ENCODE measurements at regions not wholly inside any gene's neighbourhood (a gene's known extent, or its start where the extent isn't known, plus 50 kb on each side); places are given as distances from the start of the nearest gene placed in this dataset.

DNA sequence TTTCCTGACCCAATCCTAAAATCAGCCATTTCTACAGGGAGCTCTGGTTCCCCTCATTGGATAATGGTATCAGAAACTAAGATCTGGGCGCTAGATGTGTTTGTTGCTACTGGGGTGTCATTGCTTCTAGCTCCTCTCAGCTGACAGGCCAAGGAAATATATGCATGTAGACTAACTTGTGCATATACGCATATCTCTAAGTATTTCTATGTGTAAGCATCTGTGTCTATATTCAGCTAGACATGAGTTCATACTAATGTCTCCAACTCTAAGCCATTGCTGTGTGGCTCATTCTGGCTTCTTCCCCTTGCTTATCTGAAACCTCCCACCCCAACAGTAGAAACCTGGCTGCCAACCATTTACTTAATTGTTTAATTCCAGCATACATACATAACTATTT lies 130.3 kb upstream of the MAGI3 start:
- Histone ChIP-seq H3K27ac (ENCODE audit: insufficient read depth, low read length) (no peak overlapping the region), H3K79me2 (ENCODE audit: control insufficient read depth, insufficient read depth, low read length) (no peaks in the 10 kb centered on the region), H3K9ac (ENCODE audit: insufficient read depth, low read length) (no peak overlapping the region), H3K4me3 (replicated peaks in 1 of 4; ENCODE audit: control extremely low read depth in 1 of 4, insufficient read depth in 1 of 4, low read depth in 3 of 4, low read length in 4 of 4) (no peak overlapping the region), H3K36me3 (ENCODE audit: control insufficient read depth, insufficient read depth, low read length) (no peaks in the 10 kb centered on the region), H2AFZ (ENCODE audit: low read length) (no peak overlapping the region), H3K4me2 (ENCODE audit: extremely low read depth, insufficient read depth, low read length) (no peak overlapping the region), H3K4me1 (ENCODE audit: control insufficient read depth, extremely low read depth, insufficient read depth, low read length) (no peaks in the 10 kb centered on the region), H4K20me1 (ENCODE audit: control insufficient read depth, extremely low read depth, insufficient read depth, low read length) (no peaks in the 10 kb centered on the region), H3K27me3 (ENCODE audit: control insufficient read depth, insufficient read depth, low read length) (no peaks in the 10 kb centered on the region), H3K9me3 (ENCODE audit: control insufficient read depth, insufficient read depth, low read depth, low read length) (no peaks in the 10 kb centered on the region)
- no peak for DNase-seq (ENCODE audit: low read depth in 2 of 2)
- no peak for TF ChIP-seq EZH2 (IDR thresholded peaks at IDR 0.05; ENCODE audit: low read length, missing control alignments)
- TF ChIP-seq, protein P1, sequence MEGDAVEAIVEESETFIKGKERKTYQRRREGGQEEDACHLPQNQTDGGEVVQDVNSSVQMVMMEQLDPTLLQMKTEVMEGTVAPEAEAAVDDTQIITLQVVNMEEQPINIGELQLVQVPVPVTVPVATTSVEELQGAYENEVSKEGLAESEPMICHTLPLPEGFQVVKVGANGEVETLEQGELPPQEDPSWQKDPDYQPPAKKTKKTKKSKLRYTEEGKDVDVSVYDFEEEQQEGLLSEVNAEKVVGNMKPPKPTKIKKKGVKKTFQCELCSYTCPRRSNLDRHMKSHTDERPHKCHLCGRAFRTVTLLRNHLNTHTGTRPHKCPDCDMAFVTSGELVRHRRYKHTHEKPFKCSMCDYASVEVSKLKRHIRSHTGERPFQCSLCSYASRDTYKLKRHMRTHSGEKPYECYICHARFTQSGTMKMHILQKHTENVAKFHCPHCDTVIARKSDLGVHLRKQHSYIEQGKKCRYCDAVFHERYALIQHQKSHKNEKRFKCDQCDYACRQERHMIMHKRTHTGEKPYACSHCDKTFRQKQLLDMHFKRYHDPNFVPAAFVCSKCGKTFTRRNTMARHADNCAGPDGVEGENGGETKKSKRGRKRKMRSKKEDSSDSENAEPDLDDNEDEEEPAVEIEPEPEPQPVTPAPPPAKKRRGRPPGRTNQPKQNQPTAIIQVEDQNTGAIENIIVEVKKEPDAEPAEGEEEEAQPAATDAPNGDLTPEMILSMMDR (conservative IDR thresholded peaks at IDR 0.05 in 1 of 2, IDR thresholded peaks at IDR 0.05 in 1 of 2; ENCODE audit: low read depth in 1 of 2, low read length in 2 of 2), result no peak

DNA sequence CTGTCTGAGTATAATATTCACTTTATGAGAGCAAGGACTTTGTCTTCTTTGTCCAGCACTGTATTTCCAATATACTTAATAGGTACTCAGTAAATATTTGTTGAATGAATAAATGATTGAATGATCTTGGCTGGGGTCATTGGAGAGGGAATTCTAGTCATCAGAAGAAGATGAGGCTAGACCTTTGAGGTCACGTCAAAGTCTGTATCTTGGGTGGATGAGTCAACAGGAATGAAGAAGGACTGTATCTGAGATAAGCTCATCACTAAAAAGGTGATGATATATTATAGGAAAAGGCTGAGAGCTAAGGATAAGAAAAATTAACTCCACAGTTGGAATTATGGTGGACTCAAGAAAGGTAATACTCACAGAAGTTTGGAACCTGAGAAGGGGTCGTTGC lies 125.1 kb upstream of the MAGI3 start:
- Histone ChIP-seq H3K9me3 (ENCODE audit: control insufficient read depth, insufficient read depth, low read depth, low read length) (no peaks in the 10 kb centered on the region), H3K4me1 (ENCODE audit: control insufficient read depth, extremely low read depth, insufficient read depth, low read length) (no peaks in the 10 kb centered on the region), H3K27ac (ENCODE audit: insufficient read depth, low read length) (no peak overlapping the region), H3K27me3 (ENCODE audit: control insufficient read depth, insufficient read depth, low read length) (no peaks in the 10 kb centered on the region), H4K20me1 (ENCODE audit: control insufficient read depth, extremely low read depth, insufficient read depth, low read length) (no peaks in the 10 kb centered on the region), H2AFZ (ENCODE audit: low read length) (no peak overlapping the region), H3K4me2 (ENCODE audit: extremely low read depth, insufficient read depth, low read length) (no peak overlapping the region), H3K4me3 (replicated peaks in 1 of 4; ENCODE audit: control extremely low read depth in 1 of 4, insufficient read depth in 1 of 4, low read depth in 3 of 4, low read length in 4 of 4) (no peak overlapping the region), H3K36me3 (ENCODE audit: control insufficient read depth, insufficient read depth, low read length) (no peaks in the 10 kb centered on the region), H3K79me2 (ENCODE audit: control insufficient read depth, insufficient read depth, low read length) (no peaks in the 10 kb centered on the region), H3K9ac (ENCODE audit: insufficient read depth, low read length) (no peak overlapping the region)
- TF ChIP-seq, protein P1 (conservative IDR thresholded peaks at IDR 0.05 in 1 of 2, IDR thresholded peaks at IDR 0.05 in 1 of 2; ENCODE audit: low read depth in 1 of 2, low read length in 2 of 2), result no peak
- no peak for DNase-seq (ENCODE audit: low read depth in 2 of 2)

DNA sequence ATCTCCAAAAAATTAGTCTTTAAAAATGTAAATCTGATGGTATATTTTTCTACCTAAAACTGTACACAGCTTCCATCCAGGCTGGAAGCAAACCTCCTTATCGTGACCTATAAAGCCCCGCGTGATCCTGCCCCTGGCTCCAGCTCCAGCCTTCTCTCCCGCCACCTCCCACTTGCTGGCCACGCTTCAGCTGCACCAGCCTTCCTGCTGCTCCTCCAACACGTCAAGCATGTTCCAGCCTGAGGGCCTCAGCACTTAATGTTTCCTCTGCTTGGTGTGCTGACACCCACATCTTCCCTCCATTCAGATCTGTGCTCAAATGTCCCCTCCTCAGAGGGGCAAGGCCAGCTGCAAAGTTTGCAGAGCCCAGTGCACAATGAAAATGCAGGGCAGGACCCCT lies 123.5 kb upstream of the MAGI3 start:
- Histone ChIP-seq H4K20me1 (ENCODE audit: control insufficient read depth, extremely low read depth, insufficient read depth, low read length) (no peaks in the 10 kb centered on the region), H3K79me2 (ENCODE audit: control insufficient read depth, insufficient read depth, low read length) (no peaks in the 10 kb centered on the region), H3K4me3 (replicated peaks in 1 of 4; ENCODE audit: control extremely low read depth in 1 of 4, insufficient read depth in 1 of 4, low read depth in 3 of 4, low read length in 4 of 4) (no peak overlapping the region), H3K9ac (ENCODE audit: insufficient read depth, low read length) (no peak overlapping the region), H3K9me3 (ENCODE audit: control insufficient read depth, insufficient read depth, low read depth, low read length) (no peaks in the 10 kb centered on the region), H3K27me3 (ENCODE audit: control insufficient read depth, insufficient read depth, low read length) (no peaks in the 10 kb centered on the region), H3K36me3 (ENCODE audit: control insufficient read depth, insufficient read depth, low read length) (no peaks in the 10 kb centered on the region), H3K27ac (ENCODE audit: insufficient read depth, low read length) (no peak overlapping the region), H3K4me1 (ENCODE audit: control insufficient read depth, extremely low read depth, insufficient read depth, low read length) (no peaks in the 10 kb centered on the region), H3K4me2 (ENCODE audit: extremely low read depth, insufficient read depth, low read length) (no peak overlapping the region), H2AFZ (ENCODE audit: low read length) (no peak overlapping the region)
- DNase-seq (ENCODE audit: low read depth in 2 of 2), result no peak
- no peak for TF ChIP-seq EZH2 (IDR thresholded peaks at IDR 0.05; ENCODE audit: low read length, missing control alignments)
- TF ChIP-seq, protein P1 (conservative IDR thresholded peaks at IDR 0.05 in 1 of 2, IDR thresholded peaks at IDR 0.05 in 1 of 2; ENCODE audit: low read depth in 1 of 2, low read length in 2 of 2), result no peak
